ENCODE measurements at regions not wholly inside any gene's neighbourhood (a gene's known extent, or its start where the extent isn't known, plus 50 kb on each side); places are given as distances from the start of the nearest gene placed in this dataset.

DNA sequence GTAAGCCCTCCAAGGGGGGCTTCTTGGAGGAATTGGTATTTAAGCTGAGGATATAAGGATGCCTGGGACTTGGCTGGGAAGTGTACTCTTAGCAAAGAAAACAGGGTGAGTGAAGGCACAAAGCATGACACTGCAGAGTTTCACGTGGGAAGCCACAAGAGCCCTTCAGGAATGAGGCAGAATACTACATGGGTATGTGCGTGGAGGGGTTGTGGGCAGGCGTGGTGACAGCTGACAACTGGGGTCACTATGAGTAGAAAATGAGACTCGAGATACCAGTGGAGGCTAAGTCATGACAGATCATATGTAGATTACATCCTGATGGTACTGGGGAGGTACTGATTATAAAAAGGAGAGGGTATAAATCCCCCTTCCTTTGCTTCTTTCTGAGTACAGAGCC lies 78.1 kb upstream of the XYLT1 start:
- TF ChIP-seq POLR2A (IDR thresholded peaks at IDR 0.05) (no peak), EP300 (IDR thresholded peaks at IDR 0.05) (no peak), POLR2AphosphoS5 (IDR thresholded peaks at IDR 0.05) (no peak)
- TF ChIP-seq, protein P1, sequence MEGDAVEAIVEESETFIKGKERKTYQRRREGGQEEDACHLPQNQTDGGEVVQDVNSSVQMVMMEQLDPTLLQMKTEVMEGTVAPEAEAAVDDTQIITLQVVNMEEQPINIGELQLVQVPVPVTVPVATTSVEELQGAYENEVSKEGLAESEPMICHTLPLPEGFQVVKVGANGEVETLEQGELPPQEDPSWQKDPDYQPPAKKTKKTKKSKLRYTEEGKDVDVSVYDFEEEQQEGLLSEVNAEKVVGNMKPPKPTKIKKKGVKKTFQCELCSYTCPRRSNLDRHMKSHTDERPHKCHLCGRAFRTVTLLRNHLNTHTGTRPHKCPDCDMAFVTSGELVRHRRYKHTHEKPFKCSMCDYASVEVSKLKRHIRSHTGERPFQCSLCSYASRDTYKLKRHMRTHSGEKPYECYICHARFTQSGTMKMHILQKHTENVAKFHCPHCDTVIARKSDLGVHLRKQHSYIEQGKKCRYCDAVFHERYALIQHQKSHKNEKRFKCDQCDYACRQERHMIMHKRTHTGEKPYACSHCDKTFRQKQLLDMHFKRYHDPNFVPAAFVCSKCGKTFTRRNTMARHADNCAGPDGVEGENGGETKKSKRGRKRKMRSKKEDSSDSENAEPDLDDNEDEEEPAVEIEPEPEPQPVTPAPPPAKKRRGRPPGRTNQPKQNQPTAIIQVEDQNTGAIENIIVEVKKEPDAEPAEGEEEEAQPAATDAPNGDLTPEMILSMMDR (IDR thresholded peaks at IDR 0.05) = no peak
- no peak for ATAC-seq
- Histone ChIP-seq H3K27me3 (peaks cover 3% of the 10 kb centered on the region), H3K27ac (no peak overlapping the region), H3K9me3 (no peaks in the 10 kb centered on the region), H3K4me3 (no peak overlapping the region), H3K4me1 (no peaks in the 10 kb centered on the region), H3K36me3 (no peaks in the 10 kb centered on the region)
- 76 to 100% methylated on average over 1 to 4 of the region's 4 CpGs for WGBS, 2 donors (ENCODE audit: low coverage in 1 of 2)

DNA sequence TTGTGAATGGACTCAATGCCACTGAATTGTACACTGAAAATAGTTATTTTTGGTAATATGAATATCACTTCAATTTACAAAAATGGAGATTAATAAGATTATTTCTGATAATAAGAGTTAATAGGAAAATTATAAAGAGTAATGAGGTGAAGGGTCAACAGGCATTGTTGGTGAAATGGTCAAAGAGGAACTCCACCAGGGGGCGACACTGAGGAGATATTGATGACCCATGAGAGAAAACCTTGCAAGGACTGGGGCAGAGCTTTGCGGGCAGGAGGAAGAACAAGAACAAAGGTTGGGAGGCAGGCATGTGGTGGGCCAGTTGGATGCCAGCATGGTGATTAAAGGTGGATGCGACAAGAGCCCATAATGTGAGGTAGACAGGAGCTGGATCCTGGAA lies 74.0 kb upstream of the XYLT1 start:
- no peak for ATAC-seq
- no peak overlapping the region for H3K4me3 ChIP-seq
- no peaks in the 10 kb centered on the region for H3K36me3 ChIP-seq
- H3K27me3 ChIP-seq = peaks cover 4% of the 10 kb centered on the region
- H3K9me3 ChIP-seq = no peaks in the 10 kb centered on the region
- WGBS, 2 donors (ENCODE audit: low coverage in 1 of 2) = 60 to 78% methylated on average over 2 to 3 of the region's 3 CpGs
- H3K27ac ChIP-seq = no peak overlapping the region
- H3K4me1 ChIP-seq = no peaks in the 10 kb centered on the region
- TF ChIP-seq POLR2AphosphoS5 (IDR thresholded peaks at IDR 0.05) = no peak
- no peak for TF ChIP-seq POLR2A (IDR thresholded peaks at IDR 0.05)
- TF ChIP-seq EP300 (IDR thresholded peaks at IDR 0.05) = no peak
- TF ChIP-seq, protein P1 (IDR thresholded peaks at IDR 0.05) = no peak

DNA sequence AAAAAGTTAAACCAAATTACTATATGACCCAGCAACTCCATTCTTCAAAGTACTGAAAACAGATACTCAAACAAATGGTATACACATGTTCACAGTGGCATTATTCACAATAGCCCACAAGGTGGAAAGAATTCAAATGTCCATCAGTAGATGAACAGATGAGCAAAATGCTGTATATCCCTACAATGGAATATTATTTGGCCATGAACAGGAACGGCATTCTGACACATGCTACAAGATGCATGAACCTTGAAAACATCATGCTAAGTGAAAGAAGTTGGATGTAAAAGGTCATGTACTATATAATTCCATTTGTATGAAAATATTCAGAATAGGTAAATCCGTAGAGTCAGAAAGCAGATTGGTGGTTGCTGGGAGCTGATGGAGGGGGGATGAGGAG lies 73.5 kb upstream of the XYLT1 start:
- peaks cover 4% of the 10 kb centered on the region for H3K27me3 ChIP-seq
- no peaks in the 10 kb centered on the region for H3K9me3 ChIP-seq
- H3K36me3 ChIP-seq = no peaks in the 10 kb centered on the region
- no peak overlapping the region for H3K27ac ChIP-seq
- ATAC-seq = no peak
- no peaks in the 10 kb centered on the region for H3K4me1 ChIP-seq
- no peak overlapping the region for H3K4me3 ChIP-seq
- 91 to 97% methylated on average over 2 of the region's 2 CpGs for WGBS, 2 donors (ENCODE audit: low coverage in 1 of 2)
- TF ChIP-seq EP300 (IDR thresholded peaks at IDR 0.05) (no peak), POLR2AphosphoS5 (IDR thresholded peaks at IDR 0.05) (no peak), POLR2A (IDR thresholded peaks at IDR 0.05) (no peak)
- TF ChIP-seq, protein P1 (IDR thresholded peaks at IDR 0.05) = no peak

DNA sequence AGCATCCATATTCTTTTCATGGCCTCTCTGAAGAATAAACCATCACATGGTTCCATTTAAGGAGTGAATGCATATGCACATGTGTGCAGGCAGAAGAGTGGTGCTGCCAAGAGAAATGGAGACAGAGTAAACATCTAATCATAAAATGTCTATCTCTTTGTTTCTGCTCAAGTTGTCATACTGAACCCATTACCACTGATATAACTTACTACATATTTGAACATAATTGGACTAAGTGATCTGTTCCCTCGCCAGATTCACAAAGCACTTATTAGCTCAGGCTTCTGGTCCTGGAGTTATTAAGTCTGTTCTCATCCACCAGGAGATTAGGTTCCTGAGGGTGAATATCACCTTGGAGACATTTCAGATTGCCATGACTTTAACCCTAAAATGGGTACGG lies 72.3 kb upstream of the XYLT1 start:
- WGBS, 2 donors (ENCODE audit: low coverage in 1 of 2) = 71 to 87% methylated on average over 1 to 2 of the region's 2 CpGs
- Histone ChIP-seq H3K36me3 (no peaks in the 10 kb centered on the region), H3K4me1 (no peaks in the 10 kb centered on the region), H3K27me3 (peaks cover 4% of the 10 kb centered on the region), H3K4me3 (no peak overlapping the region), H3K27ac (no peak overlapping the region), H3K9me3 (no peaks in the 10 kb centered on the region)
- ATAC-seq = no peak
- TF ChIP-seq POLR2A (IDR thresholded peaks at IDR 0.05) (no peak), EP300 (IDR thresholded peaks at IDR 0.05) (no peak), POLR2AphosphoS5 (IDR thresholded peaks at IDR 0.05) (no peak)
- TF ChIP-seq, protein P1 (IDR thresholded peaks at IDR 0.05) = no peak

DNA sequence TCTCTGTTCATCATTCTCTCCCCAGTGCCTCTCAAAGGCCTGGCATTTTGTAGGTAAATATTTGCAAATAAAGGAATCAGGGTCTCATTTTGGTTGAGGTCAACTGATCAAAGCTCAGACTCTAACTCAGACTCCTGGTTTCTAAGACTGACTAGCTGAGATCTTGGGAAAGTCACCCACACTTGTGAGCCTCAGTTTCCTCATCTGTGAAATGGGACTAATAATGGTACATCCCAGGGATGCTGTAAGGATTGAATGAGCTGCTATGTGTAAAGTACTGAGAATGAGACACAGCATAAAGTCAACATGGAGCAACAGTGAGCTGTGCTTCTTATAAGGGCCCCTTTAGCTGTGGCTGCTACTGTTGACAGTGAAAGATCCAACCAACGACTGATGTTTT lies 70.6 kb upstream of the XYLT1 start:
- Histone ChIP-seq H3K4me3 (no peak overlapping the region), H3K4me1 (no peaks in the 10 kb centered on the region), H3K36me3 (no peaks in the 10 kb centered on the region), H3K27me3 (peaks cover 4% of the 10 kb centered on the region), H3K27ac (no peak overlapping the region), H3K9me3 (no peaks in the 10 kb centered on the region)
- TF ChIP-seq EP300 (IDR thresholded peaks at IDR 0.05) (no peak), POLR2A (IDR thresholded peaks at IDR 0.05) (no peak), POLR2AphosphoS5 (IDR thresholded peaks at IDR 0.05) (no peak)
- TF ChIP-seq, protein P1 (IDR thresholded peaks at IDR 0.05) = no peak
- 100% methylated on average over 1 of the region's 1 CpG; no CpG with 5 or more reads in 1 of the 2 donors for WGBS, 2 donors (ENCODE audit: low coverage in 1 of 2)
- no peak for ATAC-seq

Data from gastroesophageal sphincter (tissue), 4 donors.